ENCODE measurements at regions not wholly inside any gene's neighbourhood (a gene's known extent, or its start where the extent isn't known, plus 50 kb on each side); places are given as distances from the start of the nearest gene placed in this dataset.
"Not testable (repeated sequence)": the region's sequence is repeated elsewhere in the genome, so short reads cannot be mapped to it uniquely, and the experiment has no call there.

- no peak for DNase-seq (ENCODE audit: low read depth)
Measured at GRCh38 chr3:95629802-95630201, 1184.6 kb upstream of the EPHA6 start.

- no peak for DNase-seq (ENCODE audit: low read depth)
Measured at GRCh38 chr3:95645291-95645690, 1169.1 kb upstream of the EPHA6 start.

- DNase-seq (ENCODE audit: low read depth) = no peak
Measured at GRCh38 chr3:95654570-95655362, 1159.6 kb upstream of the EPHA6 start.

GRCh38 chr3:95655363-95655986 lies 1158.9 kb upstream of the EPHA6 start:
- no peak for DNase-seq (ENCODE audit: low read depth)

DNA sequence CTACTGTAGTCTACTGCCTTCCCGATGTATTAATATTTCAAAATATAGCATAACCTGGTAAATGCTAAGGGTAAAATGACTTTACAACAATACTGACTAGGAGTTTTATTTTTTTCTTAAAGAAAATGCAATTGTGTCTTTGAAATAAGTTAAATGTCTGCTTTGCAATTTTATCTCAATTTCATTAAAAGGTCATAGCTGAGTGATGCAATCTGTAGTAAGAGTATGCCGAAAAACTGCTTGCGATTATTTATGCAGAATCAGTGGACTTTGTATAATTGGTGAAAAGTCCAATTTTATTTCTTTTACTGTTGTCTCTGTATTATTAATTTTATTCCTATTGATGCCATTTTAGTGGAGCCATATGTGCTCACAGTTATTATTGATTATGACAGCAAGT lies 1143.6 kb upstream of the EPHA6 start:
- DNase-seq (ENCODE audit: low read depth) = no peak

DNA sequence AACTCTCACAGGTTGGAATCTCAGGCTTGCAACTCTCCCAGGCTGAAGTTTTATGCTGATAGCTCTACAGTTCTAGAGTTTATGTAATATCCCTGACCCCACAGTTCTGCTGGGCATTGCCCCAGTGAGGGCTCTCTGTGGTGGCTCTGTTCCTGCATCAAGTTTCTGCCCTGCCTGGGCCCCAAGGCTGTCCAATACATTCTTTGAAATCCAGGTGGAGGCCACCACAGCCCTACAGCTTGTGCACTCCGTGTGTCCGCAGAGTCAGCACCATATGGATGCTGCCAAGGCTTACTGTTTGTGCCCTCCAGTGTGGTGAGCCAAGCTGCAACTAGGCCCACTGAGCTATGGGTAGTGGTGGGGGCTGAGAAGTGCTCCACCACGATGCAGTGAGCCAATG lies 1141.2 kb upstream of the EPHA6 start:
- no peak for DNase-seq (ENCODE audit: low read depth)

- no peak for DNase-seq (ENCODE audit: low read depth)
Measured at GRCh38 chr3:95705786-95706418, 1108.5 kb upstream of the EPHA6 start.

DNA sequence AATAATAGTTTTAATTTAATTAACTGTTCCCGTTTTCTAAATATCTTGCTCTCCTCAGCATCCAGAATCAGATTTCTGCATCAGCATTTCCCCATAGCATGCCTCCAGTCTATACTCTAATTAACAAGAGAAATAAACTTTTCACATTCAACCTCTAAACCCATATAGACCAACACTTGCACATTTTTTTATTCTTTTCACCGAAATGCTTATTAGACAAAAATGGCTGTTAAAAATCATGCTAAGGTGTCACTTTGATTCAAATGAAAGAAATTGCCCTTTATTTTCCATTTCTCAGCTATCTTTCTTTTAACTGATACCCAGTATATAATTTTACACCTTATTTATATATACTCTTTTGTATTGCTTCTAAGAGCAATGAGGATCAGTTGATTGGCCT lies 1107.1 kb upstream of the EPHA6 start:
- DNase-seq (ENCODE audit: low read depth) = no peak

GRCh38 chr3:95710684-95711083 lies 1103.7 kb upstream of the EPHA6 start:
- DNase-seq (ENCODE audit: low read depth) = no peak

GRCh38 chr3:95711789-95712188 lies 1102.6 kb upstream of the EPHA6 start:
- DNase-seq (ENCODE audit: low read depth) = no peak

DNA sequence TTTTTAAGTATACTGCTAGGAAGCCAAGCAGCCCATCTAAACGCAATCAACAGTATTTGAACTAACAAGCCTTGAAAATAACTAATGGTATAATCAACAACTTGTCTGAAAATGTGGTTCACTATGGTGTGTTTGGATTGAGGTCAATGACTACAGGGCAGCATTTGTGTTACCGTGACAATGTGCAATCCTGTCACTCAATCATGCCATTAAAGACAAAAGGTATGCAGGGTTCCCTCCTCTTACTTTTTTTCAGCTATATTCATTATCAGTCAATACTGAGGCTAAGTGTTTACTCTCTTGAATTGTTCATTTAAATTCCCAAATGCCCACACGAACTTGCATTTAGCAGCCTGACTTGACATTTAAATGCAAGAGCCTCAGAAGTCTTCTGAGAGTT lies 1099.3 kb upstream of the EPHA6 start:
- no peak for DNase-seq (ENCODE audit: low read depth)

DNA sequence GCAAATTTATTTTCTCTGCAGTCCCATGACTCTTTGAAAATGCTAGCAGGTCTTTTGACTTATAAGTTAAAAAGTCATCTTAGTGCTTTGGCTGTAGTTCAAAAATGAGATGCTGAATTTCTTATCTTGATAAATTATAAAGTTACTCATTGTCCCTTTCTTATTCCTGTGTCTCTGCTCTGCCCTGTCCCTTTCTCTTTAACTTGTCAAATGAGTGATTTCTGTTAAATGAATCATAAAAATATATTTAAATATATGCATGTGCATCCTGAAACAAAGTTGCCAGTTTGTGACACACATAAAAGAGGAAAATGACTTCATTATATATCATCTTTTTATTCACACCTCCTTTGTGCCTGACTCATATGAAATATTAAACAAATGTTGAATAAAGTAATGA lies 1097.3 kb upstream of the EPHA6 start:
- no peak for DNase-seq (ENCODE audit: low read depth)

DNA sequence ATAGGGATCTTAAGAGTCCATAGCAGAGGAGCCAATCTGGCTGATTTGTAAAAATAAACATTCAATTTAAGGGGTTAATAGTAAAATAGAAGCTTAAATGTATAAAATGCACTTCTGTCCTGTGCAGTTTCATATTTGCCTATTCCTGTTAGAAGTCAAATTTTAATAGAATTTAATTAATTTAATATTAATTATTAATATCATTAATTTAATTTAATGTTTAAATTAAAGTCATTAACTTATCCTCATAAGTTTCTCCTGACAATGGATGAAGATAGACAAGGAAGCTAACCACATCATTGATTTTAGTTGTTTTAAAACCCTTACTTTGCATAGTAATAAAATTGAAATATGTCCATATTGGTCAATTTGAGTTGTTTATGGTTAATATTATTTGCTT lies 1096.2 kb upstream of the EPHA6 start:
- no peak for DNase-seq (ENCODE audit: low read depth)

DNA sequence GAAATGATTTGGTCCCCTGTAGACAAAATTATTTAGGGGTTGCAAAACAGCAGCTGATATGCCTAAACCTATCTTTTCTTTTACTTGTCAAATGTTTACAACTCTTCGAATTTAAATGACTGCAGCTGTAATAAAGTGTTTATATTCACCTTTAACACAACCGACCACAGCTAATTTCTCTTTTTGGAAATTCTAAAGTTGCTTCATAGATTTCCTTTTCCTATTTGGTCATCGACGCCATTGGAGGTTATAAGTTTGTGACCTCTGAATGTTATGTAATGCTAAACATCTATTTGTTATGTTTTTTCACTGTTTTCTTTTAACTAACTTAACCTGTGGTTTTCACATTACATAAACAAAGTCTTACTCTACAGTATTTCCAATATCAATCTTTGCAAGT lies 1094.9 kb upstream of the EPHA6 start:
- no peak for DNase-seq (ENCODE audit: low read depth)

DNA sequence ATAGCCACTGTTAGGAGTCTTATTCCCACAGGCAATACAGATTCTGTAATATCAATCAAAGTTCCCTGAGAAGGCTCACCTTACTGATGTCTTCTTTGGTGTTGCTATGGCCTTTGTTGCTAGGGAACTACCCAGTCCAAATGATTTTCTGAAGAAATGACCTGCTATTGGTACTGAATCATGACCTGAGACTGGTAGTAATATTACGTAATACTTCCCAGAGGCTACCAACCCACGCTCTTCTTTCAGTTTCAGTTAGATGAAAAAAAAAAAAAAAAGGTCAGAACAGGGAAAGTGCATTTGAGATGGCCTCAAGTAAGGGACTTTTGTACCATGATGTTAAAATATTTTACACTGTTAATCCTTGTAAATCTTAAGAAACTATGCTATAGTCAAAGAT lies 1092.5 kb upstream of the EPHA6 start:
- no peak for DNase-seq (ENCODE audit: low read depth)

- no peak for DNase-seq (ENCODE audit: low read depth)
Measured at GRCh38 chr3:95725770-95726169, 1088.6 kb upstream of the EPHA6 start.

DNA sequence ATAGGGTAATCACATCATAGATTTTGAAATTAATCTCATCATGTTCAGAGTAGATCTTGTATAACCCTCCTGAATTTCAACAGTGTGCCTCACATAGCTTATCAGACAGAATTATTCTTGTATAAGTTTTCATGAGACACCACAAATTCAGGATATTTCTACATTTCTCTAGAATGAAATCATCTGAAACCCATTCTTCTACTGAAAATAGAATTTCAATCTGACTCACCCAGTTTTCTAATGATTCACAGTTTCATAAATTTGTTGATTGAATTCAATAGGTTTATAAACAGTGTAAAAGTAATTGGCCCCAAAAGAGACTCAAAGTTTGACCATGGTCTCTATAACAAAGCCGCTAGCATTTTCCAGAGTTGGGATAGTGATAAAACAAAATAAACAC lies 1082.6 kb upstream of the EPHA6 start:
- peak; percentile 42 for DNase-seq (ENCODE audit: low read depth)

DNA sequence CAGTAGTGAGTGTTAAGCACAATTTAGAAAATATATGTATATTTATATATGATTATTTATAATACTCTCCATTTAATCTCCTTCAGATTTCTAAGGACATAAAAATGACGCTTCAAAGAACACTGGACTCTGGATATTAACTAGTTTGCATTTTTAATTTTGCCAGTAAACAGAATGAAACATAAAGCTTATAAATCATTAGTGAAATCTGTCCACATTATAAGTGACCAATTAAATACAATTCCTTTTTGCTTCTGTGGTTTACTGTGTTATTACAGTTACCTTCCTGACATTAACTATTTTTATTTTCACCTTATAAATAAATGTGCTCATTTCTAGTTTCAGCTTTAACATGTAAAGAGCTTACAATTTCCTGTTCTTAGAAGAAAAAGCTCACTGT lies 1081.1 kb upstream of the EPHA6 start:
- DNase-seq (ENCODE audit: low read depth) = no peak

DNA sequence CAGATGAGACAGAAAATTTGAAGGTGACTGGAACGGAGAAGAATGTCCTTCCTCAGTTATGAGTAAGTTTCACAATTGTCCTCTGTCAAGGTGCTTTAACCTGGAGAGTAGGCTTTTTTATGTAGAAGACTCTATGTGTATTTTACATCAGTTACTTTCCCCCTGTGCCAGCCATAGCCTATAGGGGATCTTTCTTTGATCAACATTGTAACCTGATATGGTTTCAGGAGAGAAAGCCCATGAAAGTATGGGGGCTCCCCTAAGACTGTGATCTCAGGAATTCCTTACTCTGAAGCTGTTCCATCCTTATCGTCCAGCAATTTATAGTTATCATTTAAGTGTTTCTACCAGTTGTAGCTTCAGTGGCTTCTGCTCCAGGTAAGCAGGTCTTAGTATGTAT lies 1076.3 kb upstream of the EPHA6 start:
- no peak for DNase-seq (ENCODE audit: low read depth)

DNA sequence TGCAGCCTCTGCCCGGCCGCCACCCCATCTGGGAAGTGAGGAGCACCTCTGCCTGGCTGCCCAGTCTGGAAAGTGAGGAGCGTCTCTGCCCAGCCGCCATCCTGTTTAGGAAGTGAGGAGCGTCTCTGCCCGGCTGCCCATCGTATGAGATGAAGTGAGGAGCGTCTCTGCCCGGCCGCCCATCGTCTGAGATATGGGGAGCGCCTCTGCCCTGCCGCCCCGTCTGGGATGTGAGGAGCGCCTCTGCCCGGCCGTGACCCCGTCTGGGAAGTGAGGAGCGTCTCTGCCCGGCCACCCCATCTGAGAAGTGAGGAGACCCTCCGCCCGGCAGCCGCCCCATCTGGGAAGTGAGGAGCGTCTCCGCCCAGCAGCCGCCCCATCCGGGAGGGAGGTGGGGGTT lies 1069.5 kb upstream of the EPHA6 start:
- not testable (repeated sequence) for DNase-seq (ENCODE audit: low read depth)

DNA sequence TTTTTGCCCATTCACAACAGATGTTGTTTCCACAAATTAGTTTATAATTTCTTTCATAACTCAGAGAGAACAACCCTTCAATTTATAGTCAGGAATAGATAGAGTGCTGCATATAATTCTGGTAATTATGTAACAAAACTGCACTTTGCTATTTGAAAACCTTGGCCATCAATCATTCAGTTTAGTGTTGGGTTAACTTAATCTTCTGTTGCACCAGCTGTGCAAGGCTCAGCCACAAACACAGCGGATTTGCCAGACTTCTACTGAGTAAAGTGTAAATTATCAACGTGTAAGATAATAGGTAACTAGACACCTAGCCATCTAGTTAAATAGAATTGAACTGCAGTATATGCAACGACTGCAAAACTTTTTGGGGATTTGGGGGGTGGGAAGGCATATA lies 1064.3 kb upstream of the EPHA6 start:
- DNase-seq (ENCODE audit: low read depth) = no peak

GRCh38 chr3:95751509-95751908 lies 1062.9 kb upstream of the EPHA6 start:
- peak; percentile 31 for DNase-seq (ENCODE audit: low read depth)

DNA sequence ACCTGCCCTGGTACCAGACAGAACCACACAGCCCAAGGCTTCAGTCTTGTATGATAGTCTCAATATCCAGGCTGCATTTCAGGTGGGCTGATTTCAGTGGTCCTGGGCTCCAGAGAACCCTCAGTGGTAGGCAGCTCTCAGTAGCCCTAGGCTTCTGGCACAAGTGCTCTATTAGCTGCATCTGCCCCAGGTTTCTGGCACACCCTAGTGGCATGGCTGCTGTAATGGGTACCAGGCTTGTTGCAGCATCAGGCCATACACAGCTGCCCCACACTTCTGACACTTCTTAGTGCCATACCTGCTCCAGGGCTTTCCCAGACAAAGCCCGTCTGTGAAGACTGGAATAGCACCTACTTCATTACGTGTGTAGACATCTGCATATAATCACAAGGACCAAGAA lies 1062.2 kb upstream of the EPHA6 start:
- DNase-seq (ENCODE audit: low read depth) = no peak

DNA sequence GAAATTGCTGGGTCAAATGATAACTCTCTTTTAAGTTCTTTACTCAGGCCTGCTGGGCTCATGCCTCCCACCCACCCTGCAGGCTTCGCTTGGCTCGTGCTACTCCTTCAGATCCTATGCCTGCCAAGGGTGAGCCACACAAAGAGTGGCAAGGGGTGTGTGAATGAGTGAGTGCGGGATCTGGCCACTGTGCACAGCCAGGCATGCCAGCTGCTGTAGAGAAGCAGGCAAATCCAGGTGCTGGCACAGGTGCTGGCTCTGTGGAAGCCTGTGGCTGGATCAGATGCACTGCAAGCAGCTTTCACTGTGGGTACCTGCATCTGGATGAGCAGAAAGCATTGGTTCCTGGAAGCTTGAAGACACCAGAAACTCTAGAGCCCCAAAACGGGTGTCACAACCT lies 1055.7 kb upstream of the EPHA6 start:
- DNase-seq (ENCODE audit: low read depth) = no peak

All from HS-5 (cell line).